Pulmonary artery endothelial cell (primary cell): ENCODE measurements at regions not wholly inside any gene's neighbourhood (a gene's known extent, or its start where the extent isn't known, plus 50 kb on each side); places are given as distances from the start of the nearest gene placed in this dataset.
"Not testable (repeated sequence)": the region's sequence is repeated elsewhere in the genome, so short reads cannot be mapped to it uniquely, and the experiment has no call there.

Experiments
- DNase-seq: peaks from one replicate; pipeline ENCODE4 v3.0.0-alpha.2; 2011; ENCODE audit warnings: low read depth, low spot score

GRCh38 chr11:37352485-37352884 is 754.4 kb upstream of the RAG2 start:
- no peak for DNase-seq

- no peak for DNase-seq
Measured at GRCh38 chr11:37343290-37343689, 745.3 kb upstream of the RAG2 start.

- no peak for DNase-seq
Measured at GRCh38 chr11:37336401-37336800, 738.4 kb upstream of the RAG2 start.

- no peak for DNase-seq
Measured at GRCh38 chr11:37333345-37333744, 735.3 kb upstream of the RAG2 start.

GRCh38 chr11:37323843-37324242 is 725.8 kb upstream of the RAG2 start:
- DNase-seq, result no peak

- DNase-seq, result no peak
Measured at GRCh38 chr11:37322333-37323194, 724.5 kb upstream of the RAG2 start.

- DNase-seq, result no peak
Measured at GRCh38 chr11:37320921-37321320, 722.9 kb upstream of the RAG2 start.

- DNase-seq, result no peak
Measured at GRCh38 chr11:37317803-37318202, 719.8 kb upstream of the RAG2 start.

GRCh38 chr11:37313266-37313665 is 715.2 kb upstream of the RAG2 start:
- DNase-seq, result no peak

- no peak for DNase-seq
Measured at GRCh38 chr11:37306563-37306962, 708.5 kb upstream of the RAG2 start.

- not testable (repeated sequence) for DNase-seq
Measured at GRCh38 chr11:37301405-37301804, 703.4 kb upstream of the RAG2 start.

GRCh38 chr11:37298173-37298572 is 700.1 kb upstream of the RAG2 start:
- DNase-seq, result no peak

GRCh38 chr11:37286890-37287289 is 688.9 kb upstream of the RAG2 start:
- no peak for DNase-seq

- DNase-seq, result no peak
Measured at GRCh38 chr11:37282367-37282766, 684.3 kb upstream of the RAG2 start.

GRCh38 chr11:37280200-37280599 is 682.2 kb upstream of the RAG2 start:
- DNase-seq, result no peak

GRCh38 chr11:37277896-37278465 is 679.9 kb upstream of the RAG2 start:
- DNase-seq, result no peak

GRCh38 chr11:37264783-37265182 is 666.7 kb upstream of the RAG2 start:
- DNase-seq, result no peak

GRCh38 chr11:37264060-37264459 is 666.0 kb upstream of the RAG2 start:
- DNase-seq, result no peak

GRCh38 chr11:37263467-37263866 is 665.4 kb upstream of the RAG2 start:
- DNase-seq, result not testable (repeated sequence)

- DNase-seq, result no peak
Measured at GRCh38 chr11:37259734-37260133, 661.7 kb upstream of the RAG2 start.

- no peak for DNase-seq
Measured at GRCh38 chr11:37248145-37248544, 650.1 kb upstream of the RAG2 start.

GRCh38 chr11:37246092-37246491 is 648.1 kb upstream of the RAG2 start:
- not testable (repeated sequence) for DNase-seq

- DNase-seq, result no peak
Measured at GRCh38 chr11:37230865-37231264, 632.8 kb upstream of the RAG2 start.
